ENCODE measurements at regions not wholly inside any gene's neighbourhood (a gene's known extent, or its start where the extent isn't known, plus 50 kb on each side); places are given as distances from the start of the nearest gene placed in this dataset.
"Not testable (repeated sequence)": the region's sequence is repeated elsewhere in the genome, so short reads cannot be mapped to it uniquely, and the experiment has no call there.

DNA sequence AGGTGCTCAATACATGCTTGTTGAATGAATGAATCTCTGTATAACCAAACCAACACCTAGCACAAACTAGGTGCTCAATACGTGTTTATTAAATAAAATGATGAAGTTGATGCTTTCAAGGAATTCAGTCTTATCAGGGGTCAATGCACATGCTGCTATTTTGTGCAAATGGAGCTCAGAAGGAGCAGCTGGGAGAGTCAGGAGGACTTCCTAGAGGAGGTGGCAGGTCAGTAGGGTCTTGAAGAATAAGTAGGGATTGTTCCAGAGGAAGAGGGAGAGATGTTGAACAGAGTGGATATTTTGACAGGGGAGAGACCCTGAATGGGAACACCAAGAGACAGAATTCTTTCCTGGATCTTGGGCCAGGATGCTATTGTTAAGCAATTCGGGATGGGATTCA lies 92.7 kb upstream of the LHX1 start:
- DNase-seq (ENCODE audit: low read depth in 2 of 2, low spot score in 1 of 2) = no peak

DNA sequence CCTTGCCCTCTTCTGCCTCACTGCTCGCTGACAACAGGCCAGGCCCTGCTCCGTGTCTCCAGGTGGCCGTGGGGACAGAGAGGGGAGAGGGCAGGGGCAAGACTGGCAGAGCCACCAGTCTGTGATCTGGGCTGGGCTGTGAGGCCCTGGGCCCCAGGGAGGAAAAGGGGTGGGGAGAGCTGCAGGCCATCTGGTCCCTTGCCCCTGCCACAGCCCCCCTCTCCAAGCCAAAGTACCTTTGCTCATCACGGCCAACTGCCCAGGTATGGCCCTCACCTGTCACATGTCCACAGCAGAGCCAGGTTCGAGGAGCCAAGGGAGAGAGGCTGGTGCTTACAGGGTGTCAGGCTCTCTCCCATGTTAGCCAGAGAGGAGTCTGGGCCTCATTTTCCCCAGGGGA lies 91.4 kb upstream of the LHX1 start:
- no peak for DNase-seq (ENCODE audit: low read depth in 2 of 2, low spot score in 1 of 2)

GRCh38 chr17:36846410-36847292 lies 90.6 kb upstream of the LHX1 start:
- DNase-seq (ENCODE audit: low read depth in 2 of 2, low spot score in 1 of 2) = no peak

DNA sequence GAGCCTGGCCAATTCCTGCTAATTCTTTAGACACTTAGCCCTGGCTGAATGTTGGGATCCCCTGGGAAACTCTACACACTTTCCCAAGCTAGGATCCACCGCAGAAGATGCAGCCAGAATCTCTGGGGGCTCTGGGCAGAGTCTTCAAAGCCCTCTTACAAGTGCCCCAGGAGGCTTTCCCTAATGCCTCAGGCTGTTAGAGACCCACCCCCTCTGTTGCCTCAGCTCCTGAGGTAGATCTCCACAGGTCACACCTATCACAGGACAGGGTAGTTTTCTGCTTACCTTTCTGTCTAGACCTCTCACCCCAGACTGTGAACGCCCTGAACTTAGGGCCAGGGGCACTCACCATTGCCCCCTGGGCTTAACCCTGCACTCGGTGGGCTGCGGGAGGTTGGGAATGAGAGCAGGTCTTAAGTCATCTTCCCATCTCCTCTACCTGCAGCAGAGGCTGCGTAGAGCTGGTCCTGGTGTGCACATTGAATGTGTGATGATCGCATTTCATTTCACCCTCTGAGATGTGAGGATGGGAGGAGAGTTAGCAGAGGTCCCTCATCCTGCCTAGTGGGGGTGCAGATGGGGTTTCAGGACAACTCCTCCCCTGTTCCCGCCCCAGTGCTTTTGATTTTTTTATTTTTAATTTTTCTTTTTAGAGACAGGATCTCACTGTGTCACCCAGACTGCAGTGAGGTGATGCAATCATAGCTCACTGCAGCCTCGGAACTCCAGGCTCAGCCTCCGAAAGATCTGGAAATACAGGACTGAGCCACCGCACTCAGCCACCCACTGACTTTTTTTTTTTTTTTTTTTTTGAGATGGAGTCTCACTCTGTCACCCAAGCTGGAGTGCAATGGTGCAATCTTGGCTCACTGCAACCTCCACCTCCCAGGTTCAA lies 89.0 kb upstream of the LHX1 start:
- DNase-seq (ENCODE audit: low read depth in 2 of 2, low spot score in 1 of 2) = no peak

DNA sequence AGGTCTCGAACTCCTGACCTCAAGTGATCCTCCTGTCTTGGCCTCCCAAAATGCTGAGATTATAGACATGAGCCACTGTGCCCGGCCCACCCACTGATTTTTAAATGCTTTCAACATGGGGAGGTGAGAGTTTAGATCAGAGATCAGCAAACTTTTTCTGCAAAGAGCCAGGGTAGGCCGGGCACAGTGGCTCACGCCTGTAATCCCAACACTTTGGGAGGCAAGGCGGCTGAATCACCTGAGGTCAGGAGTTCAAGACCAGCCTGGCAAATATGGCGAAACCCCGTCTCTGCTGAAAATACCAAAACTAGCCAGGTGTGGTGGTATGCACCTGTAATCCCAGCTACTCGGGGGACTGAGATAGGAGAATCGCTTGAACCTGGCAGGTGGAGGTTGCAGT lies 88.3 kb upstream of the LHX1 start:
- DNase-seq (ENCODE audit: low read depth in 2 of 2, low spot score in 1 of 2) = not testable (repeated sequence)

DNA sequence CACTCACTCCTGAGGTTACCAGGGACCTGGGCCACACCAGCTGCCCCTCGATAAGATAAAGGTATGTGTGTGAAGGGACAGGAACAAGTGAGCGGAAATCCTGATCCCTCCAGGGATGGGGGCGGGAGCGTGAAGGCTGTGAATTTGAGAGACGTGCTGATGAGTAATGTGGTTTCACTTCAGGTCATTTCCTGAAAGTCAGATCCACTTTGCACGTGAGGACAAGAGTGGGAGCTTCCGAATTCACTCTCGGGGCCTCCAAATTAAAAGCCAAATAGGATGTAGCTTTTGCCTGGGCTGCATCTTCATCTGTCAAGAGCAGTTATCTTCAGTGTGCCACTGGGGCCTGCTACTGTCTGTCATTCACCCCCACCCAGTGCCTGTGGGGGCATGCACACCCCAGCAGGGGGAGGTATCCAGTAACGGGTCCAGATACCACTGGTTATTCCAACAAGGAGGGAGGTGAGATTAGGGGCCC lies 87.4 kb upstream of the LHX1 start:
- DNase-seq (ENCODE audit: low read depth in 2 of 2, low spot score in 1 of 2) = no peak

GRCh38 chr17:36850790-36851189 lies 86.5 kb upstream of the LHX1 start:
- no peak for DNase-seq (ENCODE audit: low read depth in 2 of 2, low spot score in 1 of 2)

DNA sequence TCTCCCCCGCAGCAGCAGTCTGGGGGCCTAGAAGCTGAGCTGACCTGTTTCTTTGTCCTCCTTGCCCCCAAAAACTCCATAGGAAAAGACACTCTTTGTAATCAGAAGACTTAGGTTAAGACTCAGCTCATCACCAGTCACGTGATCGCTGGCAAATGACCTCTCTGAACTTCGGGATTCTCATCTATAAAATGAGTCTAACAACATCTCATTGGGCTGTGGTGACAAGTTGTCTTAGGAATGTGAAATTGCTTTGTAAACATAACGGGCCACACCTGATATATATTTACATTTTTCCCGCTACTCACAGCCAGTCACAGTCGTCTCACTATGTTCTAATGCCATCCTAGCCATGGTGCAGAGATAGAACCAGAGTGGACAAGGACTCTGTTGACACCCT lies 86.0 kb upstream of the LHX1 start:
- no peak for DNase-seq (ENCODE audit: low read depth in 2 of 2, low spot score in 1 of 2)

GRCh38 chr17:36852478-36852877 lies 84.8 kb upstream of the LHX1 start:
- DNase-seq (ENCODE audit: low read depth in 2 of 2, low spot score in 1 of 2) = not testable (repeated sequence)

GRCh38 chr17:36854982-36855381 lies 82.3 kb upstream of the LHX1 start:
- no peak for DNase-seq (ENCODE audit: low read depth in 2 of 2, low spot score in 1 of 2)

DNA sequence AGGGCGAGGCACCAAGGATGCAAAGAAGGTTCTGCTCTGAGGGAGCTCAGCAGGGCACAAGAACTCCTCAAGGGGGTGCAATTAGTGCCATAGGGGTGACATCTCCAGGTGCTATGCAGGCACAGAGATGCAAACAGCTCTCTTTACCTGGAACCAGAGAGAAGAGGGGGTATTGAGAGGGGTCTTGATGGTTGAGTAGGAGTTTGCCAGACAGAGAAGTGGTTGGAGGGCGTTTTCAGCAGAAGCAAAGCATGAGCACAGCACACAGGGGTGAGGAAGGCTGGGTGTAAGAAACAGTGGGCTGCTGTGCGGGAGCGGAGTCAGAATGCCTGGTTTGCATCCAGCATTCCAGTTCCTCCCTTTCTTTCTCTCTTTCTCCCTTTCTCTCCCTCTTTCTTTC lies 81.8 kb upstream of the LHX1 start:
- no peak for DNase-seq (ENCODE audit: low read depth in 2 of 2, low spot score in 1 of 2)

DNA sequence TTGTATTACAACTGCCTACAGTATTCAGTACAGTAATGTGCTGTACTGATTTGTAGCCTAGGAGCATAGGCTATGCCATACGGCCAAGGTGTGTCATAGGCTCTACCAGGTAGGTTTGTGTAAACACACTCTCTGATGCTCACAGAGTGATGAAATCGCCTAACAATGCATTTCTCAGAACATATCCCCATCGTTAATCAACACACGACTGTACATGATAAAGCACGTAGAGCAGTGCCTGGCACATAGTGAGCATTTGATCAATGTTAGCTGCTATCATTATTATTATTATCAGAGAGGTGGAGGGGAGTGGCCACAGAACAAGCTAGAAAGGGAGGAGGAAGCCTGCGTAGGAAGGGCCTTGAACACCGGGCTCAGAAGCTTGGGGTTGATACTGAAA lies 81.1 kb upstream of the LHX1 start:
- DNase-seq (ENCODE audit: low read depth in 2 of 2, low spot score in 1 of 2) = no peak

DNA sequence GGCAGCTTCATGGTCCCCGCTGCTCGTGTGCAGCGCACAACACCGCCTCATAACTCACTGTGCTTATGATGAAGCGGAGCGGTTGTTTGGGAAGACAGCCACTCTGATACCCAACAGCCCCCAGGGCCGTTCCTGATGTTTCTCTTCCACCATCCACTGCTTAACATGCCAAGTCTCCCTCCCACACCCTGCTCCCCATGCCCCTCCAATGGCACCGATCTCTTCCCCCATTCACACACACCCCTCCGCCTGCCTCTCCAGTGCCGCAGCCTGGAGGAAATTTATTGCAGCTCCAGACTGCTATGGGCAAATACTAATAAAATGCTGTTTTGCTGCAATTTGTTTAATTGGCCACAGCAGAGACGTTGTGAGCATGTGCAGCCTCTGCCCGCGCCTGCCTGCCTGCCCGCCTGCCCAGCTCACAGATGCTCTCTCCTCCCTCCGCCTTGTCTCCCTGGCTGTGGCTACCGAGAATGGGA lies 80.3 kb upstream of the LHX1 start:
- no peak for DNase-seq (ENCODE audit: low read depth in 2 of 2, low spot score in 1 of 2)

DNA sequence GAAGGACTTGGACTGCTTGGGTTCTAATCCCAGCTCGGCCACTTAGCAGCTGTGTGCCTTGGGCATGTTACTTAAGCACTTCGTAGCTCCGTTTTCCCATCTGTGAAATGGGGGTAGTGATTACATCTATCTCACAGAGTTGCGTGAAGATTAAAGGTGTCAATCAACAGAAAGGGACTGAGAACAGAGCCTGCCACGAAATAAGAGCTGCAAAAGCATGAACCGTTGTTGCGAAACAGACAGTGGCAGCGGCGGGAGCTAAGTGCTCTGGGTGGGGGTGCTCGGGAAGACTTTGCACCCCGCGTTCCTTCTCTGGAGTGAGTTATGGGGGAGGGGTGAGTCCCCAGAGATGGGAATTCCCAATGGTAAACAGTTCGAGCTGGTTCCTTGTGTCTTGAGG lies 79.6 kb upstream of the LHX1 start:
- DNase-seq (ENCODE audit: low read depth in 2 of 2, low spot score in 1 of 2) = no peak

DNA sequence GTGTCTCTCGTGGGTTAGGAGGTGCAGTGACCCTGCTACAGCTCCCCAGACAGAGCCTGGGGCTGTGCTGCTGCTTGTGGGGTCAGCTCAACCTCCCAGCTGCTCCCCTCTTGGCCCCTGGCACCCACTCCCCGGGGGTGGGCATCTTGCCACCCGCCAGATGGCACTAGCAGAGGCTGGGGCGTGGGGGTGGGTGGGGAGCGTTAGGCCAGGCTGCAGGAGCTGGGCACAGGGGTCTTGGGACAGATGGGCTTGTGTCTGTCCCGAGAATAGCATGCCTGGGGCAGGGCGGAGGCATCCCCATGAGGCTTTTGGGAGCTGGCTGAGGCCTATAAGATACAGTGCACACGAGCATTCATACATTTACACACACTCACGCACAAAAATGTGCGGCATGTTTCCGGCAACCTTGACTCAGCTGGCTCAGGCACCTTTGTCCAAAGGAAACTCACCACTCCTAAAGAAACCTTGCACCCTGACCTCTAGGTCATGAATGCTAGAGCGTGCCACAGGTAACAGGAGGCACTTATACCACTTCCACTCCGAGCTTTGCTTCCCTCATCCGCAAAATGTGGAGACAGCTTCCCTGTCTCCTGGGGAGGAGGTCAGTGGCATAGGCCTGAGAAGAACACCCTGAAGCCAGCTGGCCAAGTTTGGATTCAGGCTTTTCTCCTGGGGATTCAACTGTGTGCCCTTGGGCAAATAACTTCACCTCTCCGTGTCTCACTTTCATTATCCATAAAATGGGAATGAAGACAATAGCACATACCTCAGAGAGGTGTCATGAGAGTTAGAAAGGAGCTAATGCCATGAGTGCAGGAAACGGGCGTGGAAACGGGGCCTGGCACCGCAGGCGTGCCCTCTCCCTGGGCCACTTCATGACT lies 78.9 kb upstream of the LHX1 start:
- no peak for DNase-seq (ENCODE audit: low read depth in 2 of 2, low spot score in 1 of 2)

- no peak for DNase-seq (ENCODE audit: low read depth in 2 of 2, low spot score in 1 of 2)
Observed at GRCh38 chr17:36859003-36859300, 78.3 kb upstream of the LHX1 start.

DNA sequence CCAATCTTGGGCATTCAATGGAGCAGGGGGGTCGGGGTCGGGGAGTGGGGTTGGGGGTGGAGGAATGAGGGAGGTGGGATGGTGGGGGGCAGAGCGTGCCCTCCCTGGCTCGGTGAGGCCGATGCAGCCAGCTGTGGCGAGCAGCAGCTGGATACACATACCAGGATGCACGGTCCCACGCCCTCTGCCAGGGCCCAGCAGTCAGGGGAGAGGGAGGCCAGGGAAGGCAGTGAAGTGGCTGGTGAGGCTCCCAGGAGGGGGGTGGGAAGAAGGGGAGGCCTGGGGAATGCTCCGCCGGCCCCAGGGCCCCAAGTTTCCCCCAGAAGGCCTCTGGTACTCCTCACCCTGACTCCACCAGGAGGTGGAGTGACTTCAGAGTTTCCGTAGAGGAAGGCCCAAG lies 77.6 kb upstream of the LHX1 start:
- no peak for DNase-seq (ENCODE audit: low read depth in 2 of 2, low spot score in 1 of 2)

DNA sequence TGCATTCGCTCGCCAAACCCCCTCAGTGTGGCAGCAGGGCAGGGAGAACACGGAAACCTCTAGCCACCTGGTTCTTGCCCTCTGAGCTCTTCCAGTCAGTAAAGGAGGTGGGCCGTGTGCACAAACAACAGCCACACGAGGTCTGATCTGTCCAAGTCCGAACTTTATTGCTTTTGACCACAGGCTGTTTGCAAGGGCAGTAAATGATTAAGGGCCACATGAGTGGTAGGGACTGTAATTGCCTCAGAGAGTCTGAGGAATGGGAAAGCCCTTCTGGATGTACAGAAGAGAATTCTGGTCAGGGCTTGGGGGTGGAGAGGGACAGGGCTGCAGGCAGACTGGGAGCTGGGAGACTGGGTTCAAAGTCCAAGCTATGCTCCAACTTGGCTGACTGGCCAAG lies 75.7 kb upstream of the LHX1 start:
- DNase-seq (ENCODE audit: low read depth in 2 of 2, low spot score in 1 of 2) = no peak

DNA sequence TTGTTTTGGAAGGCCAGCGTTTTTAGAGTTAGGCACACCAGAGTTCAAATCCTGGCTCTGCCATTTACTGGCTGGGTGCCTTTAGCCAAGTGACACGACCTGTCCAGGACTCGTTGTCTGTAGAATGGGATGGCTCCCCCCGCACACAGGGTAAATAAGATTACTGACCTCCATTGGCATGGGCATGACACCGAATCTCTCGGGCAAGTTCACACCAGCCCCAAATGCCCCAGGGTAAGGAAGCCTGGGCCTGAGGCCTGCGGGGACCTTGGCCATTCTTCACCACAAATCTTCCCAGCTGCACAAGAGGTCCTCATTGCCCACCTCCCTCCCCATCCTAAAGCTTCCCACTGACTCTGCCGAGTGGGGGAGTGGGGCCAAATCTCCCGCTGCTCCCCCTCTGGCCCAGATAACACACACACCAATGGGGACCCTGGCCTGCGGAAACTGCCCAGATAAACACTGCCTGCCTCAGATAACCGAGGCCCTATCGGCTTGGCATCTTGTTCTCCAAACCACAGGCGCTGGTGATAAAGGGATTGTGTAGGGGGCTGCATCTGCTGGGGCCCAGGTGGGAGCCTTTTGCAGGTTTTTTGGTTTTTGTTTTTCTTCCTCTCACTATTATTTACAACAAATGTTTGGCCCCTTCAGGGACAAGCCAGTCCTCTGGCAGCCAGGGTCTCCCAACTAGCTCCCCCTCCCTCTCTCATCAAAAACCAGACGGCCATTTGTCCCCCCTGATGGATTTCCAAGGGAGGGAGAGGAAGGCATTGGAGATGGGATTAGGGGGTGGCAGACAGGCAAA lies 75.0 kb upstream of the LHX1 start:
- no peak for DNase-seq (ENCODE audit: low read depth in 2 of 2, low spot score in 1 of 2)

GRCh38 chr17:36863131-36863530 lies 74.1 kb upstream of the LHX1 start:
- DNase-seq (ENCODE audit: low read depth in 2 of 2, low spot score in 1 of 2) = no peak

Data from stimulated activated CD8-positive, alpha-beta memory T cell treated with anti-CD3 and anti-CD28 coated beads, Interleukin-4, amount 100 ng/mL, for 4 hours (primary cell).